SK-N-SH treated with all-trans-retinoic acid at 6 μM for 48 hours (cell line): ENCODE measurements at regions not wholly inside any gene's neighbourhood (a gene's known extent, or its start where the extent isn't known, plus 50 kb on each side); places are given as distances from the start of the nearest gene placed in this dataset.

Experiments
- ATAC-seq: fragments of 200-7000 bp; cut with Tn5 transposase; 3 replicates; pipeline ENCODE4 v1.9.1; 2020; ENCODE audit warnings: mild to moderate bottlenecking, moderate library complexity
- ARNTL ChIP-seq: fragments of 450-650 bp; formaldehyde crosslinking; IDR thresholded peaks from 2 replicates; pipeline ENCODE4 v1.5.0; 2020; ENCODE audit warnings: low read depth, mild to moderate bottlenecking, moderate library complexity, borderline replicate concordance
- BACH2 ChIP-seq: fragments of 250-450 bp; sonication (Bioruptor Pico); IDR thresholded peaks from 2 replicates; pipeline ENCODE4 v1.9.0; 2021; ENCODE audit warnings: mild to moderate bottlenecking, borderline replicate concordance
- CREB5 ChIP-seq: fragments of 250-450 bp; sonication (Bioruptor Pico); IDR thresholded peaks from 2 replicates; pipeline ENCODE4 v1.5.1; 2020; ENCODE audit warnings: low read depth, mild to moderate bottlenecking, moderate library complexity
- ESRRG ChIP-seq: fragments of 250-450 bp; sonication (Bioruptor Pico); IDR thresholded peaks from 2 replicates; pipeline ENCODE4 v1.6.1; 2021; ENCODE audit warnings: mild to moderate bottlenecking
- ISL1 ChIP-seq: fragments of 250-450 bp; sonication (Bioruptor Pico); IDR thresholded peaks from 2 replicates; pipeline ENCODE4 v2.1.2; 2022; ENCODE audit warnings: mild to moderate bottlenecking, moderate library complexity
- OSR1 ChIP-seq: fragments of 250-450 bp; sonication (Bioruptor Pico); IDR thresholded peaks from 2 replicates; pipeline ENCODE4 v1.8.0; 2022; ENCODE audit warnings: moderate library complexity, mild to moderate bottlenecking, inconsistent platforms
- PATZ1 ChIP-seq: fragments of 250-450 bp; sonication (Bioruptor Pico); IDR thresholded peaks from 2 replicates; pipeline ENCODE4 v1.8.0; 2020; ENCODE audit warnings: mild to moderate bottlenecking, moderate library complexity, borderline replicate concordance
- PPARA ChIP-seq: fragments of 250-450 bp; sonication (Bioruptor Pico); IDR thresholded peaks from 2 replicates; pipeline ENCODE4 v1.5.0; 2020; ENCODE audit warnings: mild to moderate bottlenecking, borderline replicate concordance
- RARB ChIP-seq: fragments of 250-450 bp; sonication (Bioruptor Pico); IDR thresholded peaks from 2 replicates; pipeline ENCODE4 v1.8.0; 2021; ENCODE audit warnings: mild to moderate bottlenecking, moderate library complexity
- TCF4 ChIP-seq: fragments of 250-450 bp; sonication (Bioruptor Pico); IDR thresholded peaks from 2 replicates; pipeline ENCODE4 v1.8.0; 2021; ENCODE audit warnings: mild to moderate bottlenecking, moderate library complexity, borderline replicate concordance
- TOX ChIP-seq: fragments of 250-450 bp; sonication (Bioruptor Pico); IDR thresholded peaks from 2 replicates; pipeline ENCODE4 v1.8.0; 2021; ENCODE audit warnings: mild to moderate bottlenecking, moderate library complexity, borderline replicate concordance
- TSHZ2 ChIP-seq: fragments of 250-450 bp; sonication (Bioruptor Pico); IDR thresholded peaks from 2 replicates; pipeline ENCODE4 v1.5.0; 2020; ENCODE audit warnings: mild to moderate bottlenecking, moderate library complexity
- ZC3H10 ChIP-seq: fragments of 250-450 bp; sonication (Bioruptor Pico); IDR thresholded peaks from 2 replicates; pipeline ENCODE4 v1.5.1; 2021; ENCODE audit warnings: mild to moderate bottlenecking, moderate library complexity
- ZFP3 ChIP-seq: fragments of 250-450 bp; sonication (Bioruptor Pico); IDR thresholded peaks from 2 replicates; pipeline ENCODE4 v1.5.0; 2020; ENCODE audit warnings: mild to moderate bottlenecking, moderate library complexity
- ZFP30 ChIP-seq: fragments of 450-650 bp; formaldehyde crosslinking; IDR thresholded peaks from 2 replicates; pipeline ENCODE4 v1.5.0; 2022; ENCODE audit warnings: mild to moderate bottlenecking, moderate library complexity
- ZNF565 ChIP-seq: fragments of 450-650 bp; formaldehyde crosslinking; conservative IDR thresholded peaks from 2 replicates; pipeline ENCODE4 v1.5.0; 2020; ENCODE audit warnings: low read depth, mild to moderate bottlenecking, moderate library complexity
- ZNF70 ChIP-seq: fragments of 450-650 bp; formaldehyde crosslinking; IDR thresholded peaks from 2 replicates; pipeline ENCODE4 v1.5.0; 2020; ENCODE audit warnings: mild to moderate bottlenecking, moderate library complexity
- ZNF8 ChIP-seq: fragments of 450-650 bp; formaldehyde crosslinking; IDR thresholded peaks from 2 replicates; pipeline ENCODE4 v1.5.0; 2020; ENCODE audit warnings: mild to moderate bottlenecking, moderate library complexity
- TF ChIP-seq, protein P1 (sequence below): fragments of 250-450 bp; sonication (Bioruptor Pico); IDR thresholded peaks from 2 replicates; pipeline ENCODE4 v1.5.1; 2021; ENCODE audit warnings: mild to moderate bottlenecking, moderate library complexity

GRCh38 chr12:46920499-46920898, 94.7 kb upstream of the SLC38A4 start:
- peak; percentile 59 for ATAC-seq
- TF ChIP-seq ZNF70 (no peak), TOX (CRISPR knock-in tag) (peak; percentile 95), ZNF565 (no peak), ZNF8 (CRISPR knock-in tag) (no peak), CREB5 (CRISPR knock-in tag) (no peak)
- TF ChIP-seq, protein P1, sequence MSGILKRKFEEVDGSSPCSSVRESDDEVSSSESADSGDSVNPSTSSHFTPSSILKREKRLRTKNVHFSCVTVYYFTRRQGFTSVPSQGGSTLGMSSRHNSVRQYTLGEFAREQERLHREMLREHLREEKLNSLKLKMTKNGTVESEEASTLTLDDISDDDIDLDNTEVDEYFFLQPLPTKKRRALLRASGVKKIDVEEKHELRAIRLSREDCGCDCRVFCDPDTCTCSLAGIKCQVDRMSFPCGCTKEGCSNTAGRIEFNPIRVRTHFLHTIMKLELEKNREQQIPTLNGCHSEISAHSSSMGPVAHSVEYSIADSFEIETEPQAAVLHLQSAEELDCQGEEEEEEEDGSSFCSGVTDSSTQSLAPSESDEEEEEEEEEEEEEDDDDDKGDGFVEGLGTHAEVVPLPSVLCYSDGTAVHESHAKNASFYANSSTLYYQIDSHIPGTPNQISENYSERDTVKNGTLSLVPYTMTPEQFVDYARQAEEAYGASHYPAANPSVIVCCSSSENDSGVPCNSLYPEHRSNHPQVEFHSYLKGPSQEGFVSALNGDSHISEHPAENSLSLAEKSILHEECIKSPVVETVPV = no peak

- peak; percentile 71 for ATAC-seq
Measured at GRCh38 chr12:46921048-46921763, 95.4 kb upstream of the SLC38A4 start.

DNA sequence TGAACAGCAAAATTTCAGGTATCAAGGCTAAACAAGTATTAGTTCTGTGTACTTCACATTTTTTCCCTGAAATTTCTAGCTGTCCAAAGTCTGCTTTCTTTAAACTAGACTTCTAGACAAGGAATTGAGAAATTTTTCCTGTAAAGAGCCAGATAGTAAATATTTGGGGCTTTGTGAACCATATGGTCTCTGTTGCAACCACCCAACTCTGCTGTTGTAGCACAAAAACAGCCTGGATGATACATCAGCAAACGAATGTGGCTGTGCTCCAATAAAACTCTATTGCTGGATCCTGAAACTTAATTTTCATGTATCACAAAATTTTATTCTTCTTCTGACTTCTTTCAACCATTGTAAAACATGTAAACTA, 96.0 kb upstream of the SLC38A4 start:
- TF ChIP-seq ZFP30 (CRISPR knock-in tag) (no peak), RARB (CRISPR knock-in tag) (no peak), BACH2 (CRISPR knock-in tag) (no peak), ZNF8 (CRISPR knock-in tag) (no peak), ISL1 (CRISPR knock-in tag) (no peak)
- ATAC-seq = peak; percentile 8

More at GRCh38 chr12:46921048-46921763, 95.4 kb upstream of the SLC38A4 start:
- TF ChIP-seq ZC3H10 (CRISPR knock-in tag) (no peak), TSHZ2 (no peak), ZFP30 (CRISPR knock-in tag) (no peak)

DNA sequence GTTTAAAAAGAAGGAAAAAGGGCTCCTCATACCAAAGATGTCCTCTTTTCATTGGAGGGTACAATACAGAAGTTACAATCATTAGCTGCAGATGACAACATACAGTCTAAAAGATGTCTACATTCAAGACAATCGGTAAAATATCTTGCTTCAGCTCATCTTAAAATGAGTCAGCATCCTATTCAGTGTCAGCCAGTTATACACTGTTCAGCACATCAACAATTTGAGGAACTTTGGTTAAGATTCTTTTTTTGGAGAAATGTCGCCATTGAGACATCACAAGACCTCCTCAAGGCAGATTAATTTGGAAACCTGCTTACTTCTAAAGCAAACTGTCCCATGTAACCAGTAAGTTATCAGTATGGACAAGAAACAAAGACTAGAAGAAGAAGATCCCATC, 100.7 kb upstream of the SLC38A4 start:
- peak; percentile 35; the same call in 2 of the 3 replicates for ATAC-seq
- TF ChIP-seq ZNF70 (no peak), ZFP30 (CRISPR knock-in tag) (no peak), ARNTL (CRISPR knock-in tag) (no peak), ESRRG (CRISPR knock-in tag) (no peak), PPARA (no peak), ZFP3 (CRISPR knock-in tag) (no peak), ZNF565 (no peak), TOX (CRISPR knock-in tag) (no peak), RARB (CRISPR knock-in tag) (no peak), ZC3H10 (CRISPR knock-in tag) (no peak), BACH2 (CRISPR knock-in tag) (no peak)

GRCh38 chr12:46930101-46930500, 104.3 kb upstream of the SLC38A4 start:
- TF ChIP-seq OSR1 = no peak
- no peak for ATAC-seq

DNA sequence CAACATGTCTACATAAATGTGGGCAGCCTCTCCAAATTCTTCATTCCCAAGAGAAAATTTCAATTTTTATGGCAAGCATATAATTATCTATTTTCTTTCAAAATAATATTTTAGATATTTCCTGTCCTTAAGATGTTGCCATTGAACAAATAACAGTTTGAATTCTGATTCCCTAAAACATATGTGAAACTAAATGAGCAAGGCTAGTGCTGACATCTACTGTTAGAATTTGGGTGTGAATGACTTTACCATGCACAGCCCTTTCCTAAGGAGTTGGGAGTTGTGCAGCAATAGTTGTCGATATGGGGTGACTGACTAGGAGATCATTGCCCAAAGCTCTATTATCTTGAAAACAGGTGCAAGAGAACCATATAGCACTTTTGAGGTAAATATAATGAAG, 108.2 kb upstream of the SLC38A4 start:
- TF ChIP-seq ESRRG (CRISPR knock-in tag) (no peak), ARNTL (CRISPR knock-in tag) (no peak), TSHZ2 (no peak), CREB5 (CRISPR knock-in tag) (no peak), PATZ1 (CRISPR knock-in tag) (no peak), ZNF8 (CRISPR knock-in tag) (no peak), TCF4 (CRISPR knock-in tag) (no peak), ZFP3 (CRISPR knock-in tag) (no peak), ISL1 (CRISPR knock-in tag) (no peak), TOX (CRISPR knock-in tag) (no peak), RARB (CRISPR knock-in tag) (no peak)
- peak; percentile 92 for ATAC-seq
